ENCODE measurements at regions not wholly inside any gene's neighbourhood (a gene's known extent, or its start where the extent isn't known, plus 50 kb on each side); places are given as distances from the start of the nearest gene placed in this dataset.

- no peak for TF ChIP-seq CTCF (IDR thresholded peaks at IDR 0.05)
- no peak for TF ChIP-seq POLR2A (IDR thresholded peaks at IDR 0.05)
Measured at GRCh38 chr15:59931646-59932261, 72.4 kb upstream of the FOXB1 start.

Data from adrenal gland (tissue), 5 donors.